Neural crest cell (in vitro differentiated cells): ENCODE measurements at regions not wholly inside any gene's neighbourhood (a gene's known extent, or its start where the extent isn't known, plus 50 kb on each side); places are given as distances from the start of the nearest gene placed in this dataset.

ENCODE experiments used
- DNase-seq: peaks from one replicate; pipeline ENCODE4 v3.0.0; 2021; ENCODE audit warnings: low read depth, mixed read lengths, low spot score
- H3K27ac Mint-ChIP-seq: one replicate; pipeline ENCODE4 v1.8.0; 2021; ENCODE audit warnings: mild to moderate bottlenecking, mixed read lengths; ENCODE audit not compliant: unreplicated experiment
- H3K27me3 Mint-ChIP-seq: 2 replicates; pipeline ENCODE4 v1.8.0; 2021; ENCODE audit warnings: low read depth, mild to moderate bottlenecking, mixed read lengths
- H3K36me3 Mint-ChIP-seq: 2 replicates; pipeline ENCODE4 v1.8.0; 2021; ENCODE audit warnings: low read depth, mild to moderate bottlenecking, mixed read lengths
- H3K4me1 Mint-ChIP-seq: 2 replicates; pipeline ENCODE4 v1.8.0; 2021; ENCODE audit warnings: mixed read lengths
- H3K4me3 Mint-ChIP-seq: one replicate; pipeline ENCODE4 v1.8.0; 2021; ENCODE audit warnings: mild to moderate bottlenecking, mixed read lengths
- H3K9me3 Mint-ChIP-seq: 2 replicates; pipeline ENCODE4 v1.8.0; 2021; ENCODE audit warnings: mixed read lengths
- CTCF ChIP-seq: fragments of 200-600 bp; sonication (generic); conservative IDR thresholded peaks from 2 replicates; pipeline ENCODE4 v1.5.0; 2021; ENCODE audit warnings: antibody characterized with exemption, mild to moderate bottlenecking

DNA sequence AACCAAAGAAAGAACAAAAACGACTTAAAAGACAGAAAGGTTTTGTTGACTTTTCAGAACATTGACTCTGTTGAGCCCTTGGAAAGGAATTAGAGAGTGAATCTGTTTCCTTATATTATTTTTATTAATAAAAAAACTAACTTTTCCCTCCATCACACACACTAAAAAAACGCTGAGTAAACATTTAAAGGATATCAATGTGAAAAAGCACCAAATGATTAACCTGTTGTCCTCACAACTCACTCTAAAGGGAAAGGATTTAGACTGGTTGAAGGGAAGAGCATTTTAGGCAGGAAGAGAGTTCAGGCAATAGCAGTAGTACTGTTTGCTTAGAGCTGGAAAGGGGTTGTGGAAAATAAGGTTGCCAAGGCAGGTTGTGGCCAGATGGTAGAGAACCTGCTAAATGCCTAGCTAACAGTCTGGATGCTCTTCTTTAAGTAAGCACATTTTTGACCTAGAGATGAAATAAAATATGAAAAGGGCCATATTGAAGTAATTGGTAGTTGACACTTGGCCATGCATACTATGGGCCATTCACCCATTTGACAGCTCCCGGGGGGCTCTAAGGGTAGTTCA lies 98.0 kb upstream of the NDP start:
- H3K27me3 Mint-ChIP-seq, result no peaks in the 10 kb centered on the region
- H3K4me1 Mint-ChIP-seq, result no peaks in the 10 kb centered on the region
- peaks cover 29% of the 10 kb centered on the region for H3K9me3 Mint-ChIP-seq
- DNase-seq, result no peak
- H3K36me3 Mint-ChIP-seq, result no peaks in the 10 kb centered on the region
- no peak overlapping the region for H3K27ac Mint-ChIP-seq
- TF ChIP-seq CTCF, result no peak
- no peak overlapping the region for H3K4me3 Mint-ChIP-seq

DNA sequence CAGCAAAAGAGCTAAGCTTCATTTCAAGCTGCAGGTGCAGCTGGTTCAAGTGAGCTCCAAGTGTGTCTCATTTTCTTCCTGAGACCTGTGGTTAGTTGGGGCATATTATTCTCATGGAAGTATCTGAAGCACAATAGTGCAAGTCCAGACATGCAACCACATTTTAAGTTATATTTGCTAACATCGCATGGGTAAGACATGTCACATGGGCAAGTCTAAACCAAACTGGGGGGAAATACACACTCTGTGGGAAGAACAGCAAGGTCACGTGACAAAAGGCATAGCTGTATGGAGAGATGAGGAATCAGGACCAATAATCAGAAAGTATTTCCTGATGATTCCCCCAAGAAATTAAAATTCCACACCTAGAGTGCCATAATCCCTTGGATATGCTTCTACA lies 94.9 kb upstream of the NDP start:
- peaks cover 23% of the 10 kb centered on the region for H3K9me3 Mint-ChIP-seq

DNA sequence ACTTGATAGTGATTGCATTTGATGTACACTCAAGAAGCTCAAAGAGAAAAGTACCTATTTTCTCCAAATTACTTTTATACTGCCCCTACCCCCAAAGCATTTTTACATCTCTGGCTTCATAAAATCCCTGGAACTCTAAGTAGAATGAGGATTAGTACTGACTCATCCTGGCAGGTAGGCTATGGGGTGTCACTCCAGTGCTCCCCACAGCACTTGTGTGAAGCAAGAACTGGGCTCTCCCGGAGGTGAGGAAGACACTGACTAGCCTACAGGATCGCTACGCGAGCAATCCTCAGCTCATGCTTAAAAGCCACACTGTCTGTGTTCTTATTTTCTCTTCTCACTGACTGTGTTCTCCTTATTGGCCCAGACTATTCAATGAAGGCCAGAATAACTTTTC lies 90.4 kb upstream of the NDP start:
- Mint-ChIP-seq H3K27me3 (no peaks in the 10 kb centered on the region), H3K27ac (no peak overlapping the region), H3K4me1 (no peaks in the 10 kb centered on the region), H3K9me3 (peaks cover 17% of the 10 kb centered on the region), H3K36me3 (no peaks in the 10 kb centered on the region), H3K4me3 (no peak overlapping the region)
- TF ChIP-seq CTCF, result no peak
- no peak for DNase-seq

More for the DNA sequence above, 94.9 kb upstream of the NDP start:
- Mint-ChIP-seq H3K4me1 (no peaks in the 10 kb centered on the region), H3K4me3 (no peak overlapping the region), H3K27ac (no peak overlapping the region), H3K36me3 (no peaks in the 10 kb centered on the region), H3K27me3 (no peaks in the 10 kb centered on the region)
- no peak for DNase-seq
- TF ChIP-seq CTCF, result no peak

DNA sequence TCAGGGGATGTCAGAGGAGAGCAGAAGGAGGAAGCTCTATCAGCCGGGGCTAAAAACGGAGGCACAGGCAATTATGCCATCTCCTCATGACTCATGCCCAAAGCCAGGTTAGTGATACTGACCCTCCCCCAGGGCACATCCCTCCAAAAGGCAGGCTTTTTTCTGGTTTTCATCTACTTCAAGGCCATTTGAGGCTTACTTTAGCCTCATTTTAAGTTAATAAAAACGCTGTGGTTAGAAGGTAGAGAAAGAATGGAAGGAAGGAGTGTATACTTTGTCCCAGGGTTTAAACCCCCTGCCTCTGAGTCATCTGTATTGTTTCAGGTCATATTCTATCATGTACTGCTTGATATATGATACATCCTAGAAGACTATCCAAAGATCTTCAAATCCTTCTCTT lies 89.7 kb upstream of the NDP start:
- no peak for DNase-seq
- no peak for TF ChIP-seq CTCF
- Mint-ChIP-seq H3K4me1 (no peaks in the 10 kb centered on the region), H3K27ac (no peak overlapping the region), H3K4me3 (no peak overlapping the region), H3K9me3 (peaks cover 16% of the 10 kb centered on the region), H3K36me3 (no peaks in the 10 kb centered on the region), H3K27me3 (no peaks in the 10 kb centered on the region)

DNA sequence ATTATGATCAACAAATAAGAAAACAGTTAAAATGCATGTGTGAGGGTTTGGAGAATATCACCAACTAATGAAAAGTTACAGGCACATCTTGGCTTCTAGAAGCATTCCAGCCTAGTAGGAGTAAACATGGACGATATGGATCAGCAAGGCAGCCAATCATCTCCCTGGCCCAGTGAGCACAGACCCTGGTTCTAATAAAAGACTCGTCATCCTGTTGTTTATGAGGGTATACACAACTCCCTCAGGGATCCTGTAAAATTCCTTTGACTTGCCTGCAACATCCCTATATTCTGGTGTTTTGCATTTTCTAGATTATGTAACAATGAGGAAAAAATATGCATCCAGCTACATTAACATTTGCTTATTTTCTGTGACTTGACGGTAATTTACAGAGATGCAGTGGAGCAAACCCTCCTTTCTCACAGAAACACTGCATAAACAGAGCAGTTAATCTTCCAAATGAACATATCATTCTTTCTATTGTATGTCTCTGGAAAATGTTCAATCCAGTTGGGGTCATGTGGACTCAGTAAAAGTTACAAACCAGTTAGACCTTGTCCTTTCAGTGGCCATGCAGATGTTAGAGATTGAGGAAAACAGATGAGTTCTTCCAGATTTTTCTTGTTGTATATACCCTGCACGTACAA lies 88.9 kb upstream of the NDP start:
- H3K9me3 Mint-ChIP-seq, result peaks cover 12% of the 10 kb centered on the region
- TF ChIP-seq CTCF, result no peak
- H3K27ac Mint-ChIP-seq, result no peak overlapping the region
- H3K36me3 Mint-ChIP-seq, result no peaks in the 10 kb centered on the region
- no peaks in the 10 kb centered on the region for H3K4me1 Mint-ChIP-seq
- no peak for DNase-seq
- no peaks in the 10 kb centered on the region for H3K27me3 Mint-ChIP-seq
- H3K4me3 Mint-ChIP-seq, result no peak overlapping the region
